HG03469 (cell line): ENCODE measurements at regions not wholly inside any gene's neighbourhood (a gene's known extent, or its start where the extent isn't known, plus 50 kb on each side); places are given as distances from the start of the nearest gene placed in this dataset.

ENCODE experiments used
- ATAC-seq: cut with Tn5 transposase; IDR thresholded peaks from one replicate; pipeline ENCODE4 v1.9.1; 2021; ENCODE audit warnings: mild to moderate bottlenecking, moderate library complexity, moderate number of reproducible peaks; ENCODE audit not compliant: unreplicated experiment

DNA sequence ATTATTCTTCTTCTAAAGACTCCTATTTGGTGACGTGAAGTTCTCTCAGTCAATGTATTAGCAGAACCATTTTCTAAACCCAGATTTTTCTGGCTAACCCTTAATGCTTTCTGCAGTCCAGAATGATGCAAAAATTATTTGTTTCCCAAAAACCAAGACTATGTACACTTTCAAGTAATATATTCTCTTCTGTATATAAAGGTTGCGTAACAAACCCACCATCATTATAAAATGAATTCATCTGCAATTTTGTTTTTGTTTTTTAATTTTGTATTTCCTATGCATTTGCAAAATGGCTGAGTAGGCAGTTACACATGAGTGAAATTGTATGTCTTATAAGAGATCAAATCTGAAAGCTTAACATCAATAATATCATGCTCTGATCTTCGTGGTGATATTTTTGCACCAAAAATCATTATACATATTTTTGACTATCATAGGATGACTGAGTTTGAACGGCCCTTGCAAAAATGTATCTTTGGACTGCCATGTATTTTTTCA lies 593.6 kb downstream of the ZIC1 start:
- no peak for ATAC-seq

DNA sequence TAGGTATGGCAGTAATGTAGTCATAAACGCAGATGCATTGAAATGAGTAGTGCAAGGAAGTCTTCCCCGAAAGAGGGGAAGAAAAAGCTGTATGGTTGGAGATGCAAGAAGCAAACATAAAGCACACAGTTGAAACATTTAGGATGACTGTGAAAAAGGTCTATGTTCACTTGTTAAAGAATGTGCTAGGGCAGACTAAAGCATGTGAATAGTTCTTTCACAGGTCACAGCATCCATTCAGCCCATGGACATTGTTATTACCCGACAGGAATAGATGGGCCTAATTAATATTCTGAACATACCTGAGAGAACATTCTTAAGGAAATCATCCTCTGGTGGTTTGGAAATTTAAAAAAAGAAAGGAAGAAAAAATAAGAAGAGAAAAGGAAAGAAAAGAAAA lies 595.2 kb downstream of the ZIC1 start:
- no peak for ATAC-seq

DNA sequence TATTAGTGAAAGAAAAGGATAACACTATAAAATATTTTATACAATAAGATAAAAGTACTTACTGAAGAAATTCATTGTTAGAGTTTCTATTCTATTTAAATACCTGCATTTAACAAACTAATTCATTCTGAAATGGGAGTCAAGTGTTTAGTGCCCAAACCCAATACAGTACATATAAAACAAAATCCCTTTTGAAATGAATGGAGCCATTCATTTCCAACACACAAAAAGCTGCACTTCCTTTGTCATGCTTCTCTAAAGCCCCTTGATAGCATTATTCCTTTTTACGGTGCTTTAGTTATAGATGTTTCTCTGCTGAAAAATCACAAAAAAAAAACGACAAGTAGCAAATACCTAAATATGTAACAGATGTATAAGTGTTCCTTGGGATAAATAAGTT lies 596.3 kb downstream of the ZIC1 start:
- no peak for ATAC-seq

- no peak for ATAC-seq
Observed at GRCh38 chr3:148006508-148006907, 597.3 kb downstream of the ZIC1 start.

DNA sequence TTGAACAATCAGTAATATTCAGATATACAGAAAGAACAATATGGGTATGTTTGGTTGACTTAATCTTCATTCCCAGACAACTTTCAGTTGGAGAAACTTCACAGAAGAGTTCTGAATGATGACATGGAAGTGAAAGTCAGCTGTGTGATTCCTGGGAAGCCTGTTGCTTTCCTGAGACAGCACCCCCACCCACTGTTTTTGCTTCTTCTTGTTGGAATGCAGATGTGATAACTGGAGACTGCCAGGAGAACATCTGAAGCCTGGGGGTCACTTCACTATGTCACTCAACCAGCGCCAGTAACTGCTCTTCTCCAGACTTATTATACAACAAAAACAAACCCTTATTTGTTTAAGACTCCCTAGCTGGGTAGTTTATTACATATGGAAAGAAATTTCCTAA lies 599.4 kb downstream of the ZIC1 start:
- ATAC-seq = no peak

DNA sequence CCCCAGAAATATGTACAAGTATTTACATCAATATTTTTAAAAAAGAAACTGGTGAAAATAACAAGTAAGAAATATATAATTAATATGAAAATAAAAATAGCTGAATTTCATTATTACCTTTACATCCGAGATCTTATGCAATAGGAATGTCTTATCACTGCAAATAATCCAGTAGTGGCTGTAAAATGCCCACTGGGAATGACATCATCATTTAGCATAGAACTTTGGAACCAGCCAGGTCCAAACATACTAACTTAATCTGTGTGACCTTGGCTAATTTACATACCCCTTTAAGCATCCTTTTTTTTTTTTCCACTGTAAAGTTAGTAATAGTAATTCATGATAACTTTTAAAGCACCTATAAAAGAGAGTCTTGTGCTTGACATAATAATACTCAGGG lies 611.7 kb downstream of the ZIC1 start:
- ATAC-seq = no peak

DNA sequence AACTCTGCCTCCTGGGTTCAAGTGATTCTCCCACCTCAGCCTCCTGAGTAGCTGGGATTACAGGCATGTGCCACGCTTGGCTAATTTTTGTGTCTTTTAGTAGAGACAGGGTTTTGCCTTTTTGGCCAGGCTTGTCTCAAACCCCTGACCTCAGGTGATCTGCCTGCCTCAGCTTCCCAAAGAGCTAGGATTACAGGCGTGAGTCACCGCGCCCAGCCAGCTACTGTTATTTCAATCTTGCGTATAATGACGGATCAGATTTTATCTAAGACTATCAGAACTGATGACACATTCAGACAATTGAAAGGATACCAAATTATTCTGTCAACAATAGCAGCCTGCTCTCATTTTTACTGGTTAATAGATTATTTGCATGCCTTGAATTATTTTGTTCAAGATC lies 612.2 kb downstream of the ZIC1 start:
- no peak for ATAC-seq

- no peak for ATAC-seq
Observed at GRCh38 chr3:148023994-148024393, 614.8 kb downstream of the ZIC1 start.

- ATAC-seq = no peak
Observed at GRCh38 chr3:148026009-148026588, 616.9 kb downstream of the ZIC1 start.

GRCh38 chr3:148030975-148031374 lies 621.8 kb downstream of the ZIC1 start:
- ATAC-seq = no peak

- no peak for ATAC-seq
Observed at GRCh38 chr3:148034353-148034752, 625.2 kb downstream of the ZIC1 start.

GRCh38 chr3:148036331-148036876 lies 627.2 kb downstream of the ZIC1 start:
- ATAC-seq = no peak

- ATAC-seq = no peak
Observed at GRCh38 chr3:148042663-148043445, 633.7 kb downstream of the ZIC1 start.

DNA sequence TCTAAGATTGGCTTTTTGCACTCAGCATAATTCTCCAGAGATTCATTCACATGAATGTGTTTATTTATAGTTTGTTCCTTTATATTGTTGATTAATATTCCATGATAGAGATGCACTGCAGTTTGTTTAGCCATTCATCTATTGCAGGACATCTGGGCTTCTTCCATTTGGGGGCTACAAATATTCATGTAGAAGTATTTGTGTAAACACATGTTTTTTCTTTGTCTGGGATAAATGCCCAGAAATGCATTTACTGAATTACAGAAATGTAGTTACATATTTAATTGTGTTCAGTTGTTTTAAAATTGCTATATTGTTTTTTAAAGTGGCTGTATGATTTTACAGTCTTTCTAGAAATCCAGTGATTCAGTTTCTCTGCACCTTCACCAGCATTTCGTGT lies 635.0 kb downstream of the ZIC1 start:
- ATAC-seq = no peak

DNA sequence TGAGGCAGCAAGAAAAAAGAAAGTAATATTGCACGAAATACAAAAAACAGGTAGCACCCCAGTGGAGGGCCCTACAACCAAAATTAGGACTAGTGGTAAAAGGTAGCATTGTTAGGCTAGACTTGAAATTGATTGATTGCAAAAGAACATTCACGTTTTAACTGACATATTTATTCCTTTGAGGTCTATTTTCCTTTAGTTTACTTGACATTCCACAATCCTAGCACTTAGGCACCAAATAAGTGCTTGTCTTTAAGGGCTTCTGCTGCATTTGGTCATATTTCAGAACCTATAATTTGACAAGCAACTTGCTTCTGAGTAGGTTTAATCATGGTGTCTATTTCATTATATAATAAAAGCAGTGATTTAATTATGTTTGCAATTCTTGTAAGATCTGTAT lies 642.7 kb upstream of the AGTR1 start:
- no peak for ATAC-seq

- no peak for ATAC-seq
Observed at GRCh38 chr3:148062590-148062989, 635.1 kb upstream of the AGTR1 start.

- no peak for ATAC-seq
Observed at GRCh38 chr3:148066802-148067201, 630.9 kb upstream of the AGTR1 start.

- no peak for ATAC-seq
Observed at GRCh38 chr3:148068466-148068865, 629.2 kb upstream of the AGTR1 start.

- no peak for ATAC-seq
Observed at GRCh38 chr3:148070041-148070440, 627.7 kb upstream of the AGTR1 start.

GRCh38 chr3:148073721-148074456 lies 623.8 kb upstream of the AGTR1 start:
- ATAC-seq = no peak

GRCh38 chr3:148074946-148075345 lies 622.8 kb upstream of the AGTR1 start:
- ATAC-seq = no peak
